ENCODE measurements at regions not wholly inside any gene's neighbourhood (a gene's known extent, or its start where the extent isn't known, plus 50 kb on each side); places are given as distances from the start of the nearest gene placed in this dataset.

DNA sequence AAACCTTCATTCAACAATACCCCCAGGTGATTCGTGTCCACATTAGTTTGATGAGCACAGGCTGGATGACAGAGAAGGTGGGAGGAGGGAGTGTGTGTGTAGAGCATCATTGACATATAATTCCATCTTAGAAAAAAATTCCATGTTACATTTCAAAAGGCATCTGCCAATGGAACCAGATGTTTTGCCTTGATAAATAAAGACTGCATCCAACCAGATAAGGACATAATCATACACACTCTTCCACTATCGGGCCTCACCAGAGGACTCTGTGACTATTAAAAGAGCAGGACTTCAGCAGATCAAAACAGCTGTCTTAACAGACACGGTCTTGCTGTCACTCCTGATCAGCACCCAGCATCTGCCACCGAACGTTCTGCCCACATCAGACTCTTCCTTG is 96.4 kb upstream of the SPIN1 start:
- Mint-ChIP-seq H3K4me3 (ENCODE audit: low read depth) (no peak overlapping the region), H3K4me1 (ENCODE audit: low read depth) (peaks cover 1% of the 10 kb centered on the region), H3K9me3 (ENCODE audit: low read depth) (peaks cover 2% of the 10 kb centered on the region), H3K27me3 (no peaks in the 10 kb centered on the region), H3K36me3 (ENCODE audit: insufficient read depth) (no peaks in the 10 kb centered on the region), H3K27ac (no peak overlapping the region)
- TF ChIP-seq CTCF (IDR thresholded peaks at IDR 0.05; ENCODE audit: unreplicated experiment) = no peak
- no peak for DNase-seq (ENCODE audit: low spot score, unreplicated experiment)

GRCh38 chr9:88291056-88291455 is 97.2 kb upstream of the SPIN1 start:
- DNase-seq (ENCODE audit: low spot score, unreplicated experiment) = no peak
- Mint-ChIP-seq H3K4me3 (ENCODE audit: low read depth) (no peak overlapping the region), H3K27me3 (no peaks in the 10 kb centered on the region), H3K27ac (no peak overlapping the region), H3K4me1 (ENCODE audit: low read depth) (peaks cover 4% of the 10 kb centered on the region), H3K36me3 (ENCODE audit: insufficient read depth) (no peaks in the 10 kb centered on the region), H3K9me3 (ENCODE audit: low read depth) (no peaks in the 10 kb centered on the region)
- TF ChIP-seq CTCF (IDR thresholded peaks at IDR 0.05; ENCODE audit: unreplicated experiment) = no peak

DNA sequence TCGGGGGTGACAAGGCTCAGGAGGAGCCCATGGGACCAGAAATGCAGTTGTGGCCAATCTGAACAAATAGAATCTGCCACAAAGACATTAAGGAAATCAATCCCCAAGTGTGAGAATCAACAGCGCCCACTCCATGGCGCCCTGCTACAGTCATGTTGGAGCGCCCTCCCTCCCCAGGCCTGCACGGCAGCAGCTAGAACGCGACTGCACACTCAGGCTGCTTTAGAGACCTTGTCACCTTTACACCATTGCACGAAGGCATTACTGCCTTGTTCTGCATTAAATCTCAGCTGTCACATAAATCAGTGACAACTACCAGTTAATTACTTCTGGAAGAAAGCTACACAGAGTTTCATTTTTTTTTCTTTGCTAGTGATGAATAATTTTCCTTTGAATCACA is 98.7 kb upstream of the SPIN1 start:
- Mint-ChIP-seq H3K4me1 (ENCODE audit: low read depth) (peaks cover 6% of the 10 kb centered on the region), H3K27me3 (no peaks in the 10 kb centered on the region)
- TF ChIP-seq CTCF (IDR thresholded peaks at IDR 0.05; ENCODE audit: unreplicated experiment) = no peak

DNA sequence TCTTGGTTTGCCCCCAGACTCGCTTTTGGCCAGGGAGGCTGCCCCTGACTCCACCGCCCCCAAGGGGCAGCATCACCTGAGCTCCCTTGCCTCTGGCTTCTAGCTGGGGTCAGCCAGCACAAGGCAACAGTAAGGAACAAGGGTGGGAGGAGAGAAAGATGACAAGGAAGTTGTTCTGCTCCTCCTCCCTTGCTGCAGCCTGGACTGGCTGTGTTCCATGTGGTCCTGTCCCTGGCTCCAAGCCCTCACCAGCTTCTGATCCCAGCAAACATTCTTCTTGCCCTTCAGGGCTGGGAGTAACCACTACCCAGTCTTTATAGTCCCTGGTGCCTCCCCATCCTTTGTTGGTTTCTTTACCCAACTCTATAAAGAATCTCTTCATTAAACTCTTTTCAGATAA is 100.3 kb upstream of the SPIN1 start:
- Mint-ChIP-seq H3K4me1 (ENCODE audit: low read depth) (peaks cover 6% of the 10 kb centered on the region), H3K27ac (no peak overlapping the region), H3K36me3 (ENCODE audit: insufficient read depth) (no peaks in the 10 kb centered on the region), H3K4me3 (ENCODE audit: low read depth) (no peak overlapping the region), H3K27me3 (no peaks in the 10 kb centered on the region), H3K9me3 (ENCODE audit: low read depth) (peaks cover 15% of the 10 kb centered on the region)
- no peak for TF ChIP-seq CTCF (IDR thresholded peaks at IDR 0.05; ENCODE audit: unreplicated experiment)
- no peak for DNase-seq (ENCODE audit: low spot score, unreplicated experiment)

More for the DNA sequence above, 98.7 kb upstream of the SPIN1 start:
- peaks cover 8% of the 10 kb centered on the region for H3K9me3 Mint-ChIP-seq (ENCODE audit: low read depth)
- no peak for DNase-seq (ENCODE audit: low spot score, unreplicated experiment)
- no peak overlapping the region for H3K4me3 Mint-ChIP-seq (ENCODE audit: low read depth)
- H3K27ac Mint-ChIP-seq = no peak overlapping the region
- no peaks in the 10 kb centered on the region for H3K36me3 Mint-ChIP-seq (ENCODE audit: insufficient read depth)

DNA sequence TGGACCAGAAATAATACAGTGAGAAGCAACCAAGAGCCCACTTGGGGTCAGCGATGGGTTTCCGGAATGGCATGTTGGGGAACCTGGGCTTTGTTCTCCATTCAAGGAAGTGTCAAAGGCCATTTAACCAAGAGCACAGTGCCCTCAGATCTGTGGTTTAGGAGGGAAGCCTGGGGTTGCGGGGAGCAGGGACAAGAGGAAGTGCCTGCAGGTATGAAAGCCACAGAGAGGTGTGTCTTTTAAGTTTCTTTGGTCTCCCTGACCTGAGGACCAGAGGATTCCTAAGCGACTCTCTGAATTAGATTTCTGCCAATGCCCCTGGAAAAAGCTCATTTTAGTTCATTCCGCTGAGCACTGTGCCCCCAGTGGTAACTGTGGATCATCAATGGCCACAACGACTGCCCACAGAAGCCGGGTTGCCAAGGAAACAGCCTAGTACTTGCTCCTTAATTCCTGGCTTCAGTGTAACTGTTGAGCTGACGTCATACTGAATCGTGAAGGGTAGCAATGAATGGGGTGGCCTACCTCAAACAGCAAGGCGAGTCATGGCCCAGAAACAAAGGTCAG is 107.3 kb upstream of the SPIN1 start:
- peaks cover 18% of the 10 kb centered on the region for H3K9me3 Mint-ChIP-seq (ENCODE audit: low read depth)
- no peak overlapping the region for H3K4me3 Mint-ChIP-seq (ENCODE audit: low read depth)
- H3K27ac Mint-ChIP-seq = peak overlapping the region; percentile 30
- H3K27me3 Mint-ChIP-seq = peaks cover under 1% of the 10 kb centered on the region
- no peak for TF ChIP-seq CTCF (IDR thresholded peaks at IDR 0.05; ENCODE audit: unreplicated experiment)
- H3K4me1 Mint-ChIP-seq (ENCODE audit: low read depth) = peaks cover 2% of the 10 kb centered on the region
- no peak for DNase-seq (ENCODE audit: low spot score, unreplicated experiment)
- H3K36me3 Mint-ChIP-seq (ENCODE audit: insufficient read depth) = no peaks in the 10 kb centered on the region
